GM13977 (cell line): ENCODE measurements at regions not wholly inside any gene's neighbourhood (a gene's known extent, or its start where the extent isn't known, plus 50 kb on each side); places are given as distances from the start of the nearest gene placed in this dataset.

Experiments used
- DNase-seq: peaks from one replicate; pipeline ENCODE4 v3.0.0; 2012; ENCODE audit warnings: low spot score
- in situ Hi-C: fragments of 300-500 bp; cut with MboI; formaldehyde crosslinking; loops from one replicate; pipeline ENCODE4 v1.12.0; 2022; ENCODE audit warnings: low sequenced_read_pairs, low pct_unique_long_range_greater_than_20kb, mixed read lengths, inconsistent platforms; ENCODE audit not compliant: unreplicated experiment
- TF ChIP-seq, protein P1 (sequence below): IDR thresholded peaks from 2 replicates; pipeline ENCODE4 v1.5.1; 2012; ENCODE audit warnings: mild to moderate bottlenecking, control low read depth; ENCODE audit not compliant: insufficient read depth; ENCODE audit errors: extremely low read depth, missing control alignments

DNA sequence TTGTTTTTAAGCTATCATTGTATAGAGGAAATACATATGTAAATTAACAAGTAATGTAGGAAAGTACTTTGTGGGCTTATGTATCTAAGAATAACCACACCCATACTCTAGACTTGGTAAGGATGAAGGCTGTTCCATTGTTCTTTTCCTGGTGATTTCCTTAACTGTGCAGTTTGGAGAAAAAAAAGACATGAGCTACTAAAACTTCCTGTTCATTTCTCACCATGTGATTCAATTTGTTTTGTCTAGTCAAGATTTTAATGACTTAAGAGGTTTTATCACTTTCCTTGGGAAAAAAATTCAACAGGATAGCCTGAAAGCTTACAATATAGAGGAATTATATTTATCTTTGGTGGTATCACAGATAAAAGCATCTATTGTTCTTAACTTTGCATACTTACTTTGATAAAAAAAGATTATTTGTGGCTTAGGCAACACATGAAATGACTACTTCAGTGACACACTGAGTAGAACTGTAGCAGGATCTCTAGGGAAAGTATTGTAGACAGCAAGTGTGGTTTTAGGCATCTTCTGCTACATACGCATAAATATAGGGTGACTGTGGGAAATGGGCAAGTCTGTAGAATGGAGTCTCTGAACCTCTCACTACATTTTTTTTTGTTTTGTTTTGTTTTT lies 80.3 kb downstream of the GJA1 start:
- in situ Hi-C loops, result no loop called here
- TF ChIP-seq, protein P1, sequence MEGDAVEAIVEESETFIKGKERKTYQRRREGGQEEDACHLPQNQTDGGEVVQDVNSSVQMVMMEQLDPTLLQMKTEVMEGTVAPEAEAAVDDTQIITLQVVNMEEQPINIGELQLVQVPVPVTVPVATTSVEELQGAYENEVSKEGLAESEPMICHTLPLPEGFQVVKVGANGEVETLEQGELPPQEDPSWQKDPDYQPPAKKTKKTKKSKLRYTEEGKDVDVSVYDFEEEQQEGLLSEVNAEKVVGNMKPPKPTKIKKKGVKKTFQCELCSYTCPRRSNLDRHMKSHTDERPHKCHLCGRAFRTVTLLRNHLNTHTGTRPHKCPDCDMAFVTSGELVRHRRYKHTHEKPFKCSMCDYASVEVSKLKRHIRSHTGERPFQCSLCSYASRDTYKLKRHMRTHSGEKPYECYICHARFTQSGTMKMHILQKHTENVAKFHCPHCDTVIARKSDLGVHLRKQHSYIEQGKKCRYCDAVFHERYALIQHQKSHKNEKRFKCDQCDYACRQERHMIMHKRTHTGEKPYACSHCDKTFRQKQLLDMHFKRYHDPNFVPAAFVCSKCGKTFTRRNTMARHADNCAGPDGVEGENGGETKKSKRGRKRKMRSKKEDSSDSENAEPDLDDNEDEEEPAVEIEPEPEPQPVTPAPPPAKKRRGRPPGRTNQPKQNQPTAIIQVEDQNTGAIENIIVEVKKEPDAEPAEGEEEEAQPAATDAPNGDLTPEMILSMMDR, result no peak
- DNase-seq, result no peak

DNA sequence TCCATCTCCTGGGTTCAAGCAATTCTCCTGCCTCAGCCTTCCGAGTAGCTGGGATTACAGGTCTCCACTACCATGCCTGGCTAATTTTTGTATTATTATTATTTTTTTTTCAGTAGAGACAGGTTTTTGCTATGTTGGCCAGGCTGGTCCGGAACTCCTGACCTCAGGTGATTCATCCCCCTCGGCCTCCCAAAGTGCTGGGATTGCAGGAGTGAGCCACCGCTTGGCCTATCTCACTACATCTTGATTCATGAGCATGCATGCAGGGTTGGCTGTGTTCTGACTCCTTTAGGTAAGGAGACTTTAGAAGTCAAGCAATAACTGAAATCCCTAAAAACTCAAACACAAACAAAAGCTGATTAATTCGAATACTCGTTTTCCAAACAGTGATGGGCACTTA lies 80.9 kb downstream of the GJA1 start:
- in situ Hi-C loops, result no loop called here
- DNase-seq, result no peak
- TF ChIP-seq, protein P1, result no peak

DNA sequence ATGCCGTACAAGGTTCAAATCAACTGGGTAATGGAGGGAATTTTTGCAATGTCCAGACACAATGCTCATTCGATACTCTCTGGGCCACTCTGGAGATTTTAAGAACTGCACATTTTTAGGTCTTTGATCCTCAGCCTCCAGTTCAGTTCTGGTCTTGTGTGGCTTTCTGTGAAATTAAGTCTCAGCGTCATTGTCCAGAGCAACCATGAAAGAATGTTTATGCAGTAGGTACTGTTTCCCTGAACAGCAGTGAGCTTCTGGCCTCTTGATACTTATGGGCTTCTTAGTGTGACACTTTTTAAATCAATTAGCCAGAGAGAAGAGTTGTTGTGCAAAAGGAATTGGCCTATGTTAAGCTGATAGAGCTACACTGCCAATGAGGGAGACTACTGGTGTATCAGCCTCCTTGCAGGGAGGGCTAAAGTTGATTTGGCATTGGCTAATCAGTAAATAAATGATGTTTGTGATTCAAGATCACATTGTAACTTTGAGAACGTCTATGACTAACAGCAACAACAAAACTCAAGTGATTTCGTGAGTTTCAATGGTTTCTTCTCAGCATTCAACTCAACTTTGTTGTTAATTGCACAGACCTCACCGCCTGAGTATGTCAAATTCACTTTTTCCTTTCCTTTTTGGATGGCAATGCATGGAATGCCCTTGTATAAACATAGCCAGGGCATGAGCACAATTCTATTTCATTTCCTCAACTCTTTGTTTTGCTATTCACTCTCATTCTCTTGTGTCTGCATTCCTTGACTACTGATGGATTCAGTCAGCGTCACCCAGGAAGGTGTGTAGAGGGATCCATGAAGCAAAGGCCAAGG lies 85.1 kb downstream of the GJA1 start:
- TF ChIP-seq, protein P1, result no peak
- in situ Hi-C loops, result no loop called here
- no peak for DNase-seq

DNA sequence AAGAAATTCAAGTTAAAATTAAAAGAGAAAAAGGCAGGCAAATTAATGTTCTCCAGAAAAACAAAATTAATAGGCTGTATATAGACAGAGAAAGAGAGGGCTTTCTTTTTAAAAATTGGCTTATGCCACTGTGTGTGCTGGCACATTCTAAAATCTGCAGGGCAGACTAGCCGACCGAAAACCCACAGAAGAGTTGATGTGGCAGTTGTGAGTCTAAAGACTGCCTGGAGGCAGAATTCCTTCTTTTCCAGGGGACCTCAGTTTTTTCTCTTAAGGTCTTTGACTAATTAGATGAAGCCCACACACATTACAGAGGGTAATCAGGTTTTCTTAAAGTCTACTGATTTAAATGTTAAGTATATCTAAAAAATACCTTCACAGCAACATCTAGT lies 85.7 kb downstream of the GJA1 start:
- in situ Hi-C loops, result no loop called here
- DNase-seq, result no peak
- TF ChIP-seq, protein P1, result no peak

GRCh38 chr6:121522265-121522664 lies 86.8 kb downstream of the GJA1 start:
- TF ChIP-seq, protein P1, result no peak
- no peak for DNase-seq
- in situ Hi-C loops, result no loop called here

- no peak for DNase-seq
- TF ChIP-seq, protein P1, result no peak
- in situ Hi-C loops, result no loop called here
Observed at GRCh38 chr6:121522771-121523386, 87.4 kb downstream of the GJA1 start.
